SK-N-SH treated with all-trans-retinoic acid at 6 μM for 48 hours (cell line): ENCODE measurements at regions not wholly inside any gene's neighbourhood (a gene's known extent, or its start where the extent isn't known, plus 50 kb on each side); places are given as distances from the start of the nearest gene placed in this dataset.

ENCODE experiments used
- ATAC-seq: fragments of 200-7000 bp; cut with Tn5 transposase; 3 replicates; pipeline ENCODE4 v1.9.1; 2020; ENCODE audit warnings: mild to moderate bottlenecking, moderate library complexity
- ARNTL ChIP-seq: fragments of 450-650 bp; formaldehyde crosslinking; IDR thresholded peaks from 2 replicates; pipeline ENCODE4 v1.5.0; 2020; ENCODE audit warnings: low read depth, mild to moderate bottlenecking, moderate library complexity, borderline replicate concordance
- BACH2 ChIP-seq: fragments of 250-450 bp; sonication (Bioruptor Pico); IDR thresholded peaks from 2 replicates; pipeline ENCODE4 v1.9.0; 2021; ENCODE audit warnings: mild to moderate bottlenecking, borderline replicate concordance
- CREB5 ChIP-seq: fragments of 250-450 bp; sonication (Bioruptor Pico); IDR thresholded peaks from 2 replicates; pipeline ENCODE4 v1.5.1; 2020; ENCODE audit warnings: low read depth, mild to moderate bottlenecking, moderate library complexity
- CSDC2 ChIP-seq: fragments of 250-450 bp; sonication (Bioruptor Pico); IDR thresholded peaks from 2 replicates; pipeline ENCODE4 v1.5.0; 2020; ENCODE audit warnings: mild to moderate bottlenecking, moderate library complexity
- CSRNP3 ChIP-seq: fragments of 250-450 bp; sonication (Bioruptor Pico); IDR thresholded peaks from 2 replicates; pipeline ENCODE4 v1.5.1; 2021; ENCODE audit warnings: mild to moderate bottlenecking, moderate library complexity
- ESRRG ChIP-seq: fragments of 250-450 bp; sonication (Bioruptor Pico); IDR thresholded peaks from 2 replicates; pipeline ENCODE4 v1.6.1; 2021; ENCODE audit warnings: mild to moderate bottlenecking
- GLIS3 ChIP-seq: fragments of 250-450 bp; sonication (Bioruptor Pico); IDR thresholded peaks from 2 replicates; pipeline ENCODE4 v1.5.0; 2020; ENCODE audit warnings: mild to moderate bottlenecking, moderate library complexity
- OSR1 ChIP-seq: fragments of 250-450 bp; sonication (Bioruptor Pico); IDR thresholded peaks from 2 replicates; pipeline ENCODE4 v1.8.0; 2022; ENCODE audit warnings: moderate library complexity, mild to moderate bottlenecking, inconsistent platforms
- PPARA ChIP-seq: fragments of 250-450 bp; sonication (Bioruptor Pico); IDR thresholded peaks from 2 replicates; pipeline ENCODE4 v1.5.0; 2020; ENCODE audit warnings: mild to moderate bottlenecking, borderline replicate concordance
- RARB ChIP-seq: fragments of 250-450 bp; sonication (Bioruptor Pico); IDR thresholded peaks from 2 replicates; pipeline ENCODE4 v1.8.0; 2021; ENCODE audit warnings: mild to moderate bottlenecking, moderate library complexity
- TCF4 ChIP-seq: fragments of 250-450 bp; sonication (Bioruptor Pico); IDR thresholded peaks from 2 replicates; pipeline ENCODE4 v1.8.0; 2021; ENCODE audit warnings: mild to moderate bottlenecking, moderate library complexity, borderline replicate concordance
- TOX ChIP-seq: fragments of 250-450 bp; sonication (Bioruptor Pico); IDR thresholded peaks from 2 replicates; pipeline ENCODE4 v1.8.0; 2021; ENCODE audit warnings: mild to moderate bottlenecking, moderate library complexity, borderline replicate concordance
- TSHZ2 ChIP-seq: fragments of 250-450 bp; sonication (Bioruptor Pico); IDR thresholded peaks from 2 replicates; pipeline ENCODE4 v1.5.0; 2020; ENCODE audit warnings: mild to moderate bottlenecking, moderate library complexity
- ZC3H10 ChIP-seq: fragments of 250-450 bp; sonication (Bioruptor Pico); IDR thresholded peaks from 2 replicates; pipeline ENCODE4 v1.5.1; 2021; ENCODE audit warnings: mild to moderate bottlenecking, moderate library complexity
- ZFP30 ChIP-seq: fragments of 450-650 bp; formaldehyde crosslinking; IDR thresholded peaks from 2 replicates; pipeline ENCODE4 v1.5.0; 2022; ENCODE audit warnings: mild to moderate bottlenecking, moderate library complexity
- ZNF565 ChIP-seq: fragments of 450-650 bp; formaldehyde crosslinking; conservative IDR thresholded peaks from 2 replicates; pipeline ENCODE4 v1.5.0; 2020; ENCODE audit warnings: low read depth, mild to moderate bottlenecking, moderate library complexity
- ZNF70 ChIP-seq: fragments of 450-650 bp; formaldehyde crosslinking; IDR thresholded peaks from 2 replicates; pipeline ENCODE4 v1.5.0; 2020; ENCODE audit warnings: mild to moderate bottlenecking, moderate library complexity
- ZNF8 ChIP-seq: fragments of 450-650 bp; formaldehyde crosslinking; IDR thresholded peaks from 2 replicates; pipeline ENCODE4 v1.5.0; 2020; ENCODE audit warnings: mild to moderate bottlenecking, moderate library complexity
- TF ChIP-seq, protein P1 (sequence below): fragments of 250-450 bp; sonication (Bioruptor Pico); IDR thresholded peaks from 2 replicates; pipeline ENCODE4 v1.8.0; 2021; ENCODE audit warnings: low read depth, mild to moderate bottlenecking, moderate library complexity, borderline replicate concordance
- TF ChIP-seq, protein P2 (sequence below): fragments of 250-450 bp; sonication (Bioruptor Pico); IDR thresholded peaks from 2 replicates; pipeline ENCODE4 v1.8.0; 2020; ENCODE audit warnings: mild to moderate bottlenecking, moderate library complexity, borderline replicate concordance

DNA sequence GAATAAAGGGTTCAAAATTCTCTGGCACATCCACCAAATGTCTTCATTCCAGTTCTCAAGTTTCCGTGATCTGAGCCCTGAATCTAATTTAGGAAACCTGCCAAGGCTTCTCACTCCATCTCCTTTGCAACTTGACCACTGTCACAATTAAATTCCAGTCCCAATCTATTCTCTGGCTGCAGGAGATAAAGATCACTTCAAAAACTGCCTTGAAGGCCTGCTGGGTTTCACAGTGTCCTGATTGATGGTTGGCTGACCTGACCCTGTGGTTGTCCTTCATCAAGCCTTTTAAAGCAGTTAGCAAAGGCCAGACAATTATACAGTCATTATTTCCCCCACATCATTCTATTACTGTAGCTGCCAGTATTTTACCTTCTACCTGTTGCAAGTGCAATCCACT is 60.3 kb upstream of the DNAJC10 start:
- no peak; the same call in 2 of the 3 replicates for ATAC-seq
- TF ChIP-seq ZFP30 (CRISPR knock-in tag) (no peak), ZC3H10 (CRISPR knock-in tag) (no peak), CREB5 (CRISPR knock-in tag) (no peak), CSDC2 (CRISPR knock-in tag) (no peak), CSRNP3 (no peak), ZNF565 (CRISPR knock-in tag) (no peak), ESRRG (CRISPR knock-in tag) (no peak), ZNF70 (CRISPR knock-in tag) (no peak), GLIS3 (no peak), OSR1 (CRISPR knock-in tag) (no peak), TCF4 (CRISPR knock-in tag) (no peak), BACH2 (CRISPR knock-in tag) (no peak), ZNF8 (CRISPR knock-in tag) (no peak), PPARA (CRISPR knock-in tag) (no peak), ARNTL (CRISPR knock-in tag) (no peak), RARB (CRISPR knock-in tag) (no peak), TSHZ2 (CRISPR knock-in tag) (no peak), TOX (no peak)
- TF ChIP-seq, protein P1, sequence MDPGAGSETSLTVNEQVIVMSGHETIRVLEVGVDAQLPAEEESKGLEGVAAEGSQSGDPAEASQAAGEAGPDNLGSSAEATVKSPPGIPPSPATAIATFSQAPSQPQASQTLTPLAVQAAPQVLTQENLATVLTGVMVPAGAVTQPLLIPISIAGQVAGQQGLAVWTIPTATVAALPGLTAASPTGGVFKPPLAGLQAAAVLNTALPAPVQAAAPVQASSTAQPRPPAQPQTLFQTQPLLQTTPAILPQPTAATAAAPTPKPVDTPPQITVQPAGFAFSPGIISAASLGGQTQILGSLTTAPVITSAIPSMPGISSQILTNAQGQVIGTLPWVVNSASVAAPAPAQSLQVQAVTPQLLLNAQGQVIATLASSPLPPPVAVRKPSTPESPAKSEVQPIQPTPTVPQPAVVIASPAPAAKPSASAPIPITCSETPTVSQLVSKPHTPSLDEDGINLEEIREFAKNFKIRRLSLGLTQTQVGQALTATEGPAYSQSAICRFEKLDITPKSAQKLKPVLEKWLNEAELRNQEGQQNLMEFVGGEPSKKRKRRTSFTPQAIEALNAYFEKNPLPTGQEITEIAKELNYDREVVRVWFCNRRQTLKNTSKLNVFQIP (CRISPR knock-in tag) = no peak
- TF ChIP-seq, protein P2, sequence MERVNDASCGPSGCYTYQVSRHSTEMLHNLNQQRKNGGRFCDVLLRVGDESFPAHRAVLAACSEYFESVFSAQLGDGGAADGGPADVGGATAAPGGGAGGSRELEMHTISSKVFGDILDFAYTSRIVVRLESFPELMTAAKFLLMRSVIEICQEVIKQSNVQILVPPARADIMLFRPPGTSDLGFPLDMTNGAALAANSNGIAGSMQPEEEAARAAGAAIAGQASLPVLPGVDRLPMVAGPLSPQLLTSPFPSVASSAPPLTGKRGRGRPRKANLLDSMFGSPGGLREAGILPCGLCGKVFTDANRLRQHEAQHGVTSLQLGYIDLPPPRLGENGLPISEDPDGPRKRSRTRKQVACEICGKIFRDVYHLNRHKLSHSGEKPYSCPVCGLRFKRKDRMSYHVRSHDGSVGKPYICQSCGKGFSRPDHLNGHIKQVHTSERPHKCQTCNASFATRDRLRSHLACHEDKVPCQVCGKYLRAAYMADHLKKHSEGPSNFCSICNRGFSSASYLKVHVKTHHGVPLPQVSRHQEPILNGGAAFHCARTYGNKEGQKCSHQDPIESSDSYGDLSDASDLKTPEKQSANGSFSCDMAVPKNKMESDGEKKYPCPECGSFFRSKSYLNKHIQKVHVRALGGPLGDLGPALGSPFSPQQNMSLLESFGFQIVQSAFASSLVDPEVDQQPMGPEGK (CRISPR knock-in tag) = no peak

GRCh38 chr2:182664212-182664611 is 51.8 kb upstream of the DNAJC10 start:
- no peak for ATAC-seq
- TF ChIP-seq BACH2 (CRISPR knock-in tag) (no peak), CSRNP3 (no peak), GLIS3 (no peak), ARNTL (CRISPR knock-in tag) (no peak), OSR1 (CRISPR knock-in tag) (no peak), CSDC2 (CRISPR knock-in tag) (no peak), TSHZ2 (CRISPR knock-in tag) (no peak), ESRRG (CRISPR knock-in tag) (no peak), ZNF70 (CRISPR knock-in tag) (no peak), PPARA (CRISPR knock-in tag) (no peak), ZFP30 (CRISPR knock-in tag) (no peak), ZC3H10 (CRISPR knock-in tag) (no peak), TOX (no peak)
- TF ChIP-seq, protein P2 (CRISPR knock-in tag) = no peak
- TF ChIP-seq, protein P1 (CRISPR knock-in tag) = no peak
